ENCODE measurements at regions not wholly inside any gene's neighbourhood (a gene's known extent, or its start where the extent isn't known, plus 50 kb on each side); places are given as distances from the start of the nearest gene placed in this dataset.

GRCh38 chr7:45999541-45999940 lies 78.5 kb upstream of the IGFBP3 start:
- no peak for TF ChIP-seq POLR2A (IDR thresholded peaks at IDR 0.05; ENCODE audit: extremely low read depth, insufficient read length)
- TF ChIP-seq CTCF (IDR thresholded peaks at IDR 0.05; ENCODE audit: low read depth, low read length) = no peak
- no peak for TF ChIP-seq MAX (IDR thresholded peaks at IDR 0.05; ENCODE audit: low read depth, low read length)
- no peak for TF ChIP-seq MYC (IDR thresholded peaks at IDR 0.05; ENCODE audit: low read depth, low read length)
